ENCODE measurements at regions not wholly inside any gene's neighbourhood (a gene's known extent, or its start where the extent isn't known, plus 50 kb on each side); places are given as distances from the start of the nearest gene placed in this dataset.

DNA sequence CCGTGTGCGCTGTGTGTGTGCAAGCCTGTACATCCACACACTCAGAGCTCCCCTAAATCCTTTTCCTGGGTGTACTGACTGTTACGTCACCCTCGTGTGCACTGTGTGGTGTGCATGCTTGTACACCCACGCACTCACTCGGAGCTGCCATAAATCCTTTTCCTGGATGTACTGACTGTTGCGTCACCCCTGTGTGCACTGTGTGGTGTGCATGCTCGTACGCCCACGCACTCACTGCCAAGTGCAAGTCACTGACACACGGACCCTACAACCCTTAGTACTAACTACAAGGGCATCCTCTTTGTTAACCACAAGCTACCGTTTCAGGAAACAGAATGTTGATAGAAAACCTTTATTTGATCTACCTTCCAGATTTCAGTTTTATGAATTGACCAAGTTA is 983.4 kb downstream of the EFNB2 start:
- Histone ChIP-seq H3K79me2 (ENCODE audit: control insufficient read depth, insufficient read depth, low read length) (no peaks in the 10 kb centered on the region), H3K36me3 (ENCODE audit: control insufficient read depth, insufficient read depth, low read length) (no peaks in the 10 kb centered on the region), H3K4me1 (ENCODE audit: control insufficient read depth, extremely low read depth, insufficient read depth, low read length) (no peaks in the 10 kb centered on the region), H2AFZ (ENCODE audit: low read length) (no peak overlapping the region), H4K20me1 (ENCODE audit: control insufficient read depth, extremely low read depth, insufficient read depth, low read length) (no peaks in the 10 kb centered on the region), H3K9me3 (ENCODE audit: control insufficient read depth, insufficient read depth, low read depth, low read length) (no peaks in the 10 kb centered on the region), H3K27ac (ENCODE audit: insufficient read depth, low read length) (no peak overlapping the region), H3K4me3 (replicated peaks in 1 of 4; ENCODE audit: control extremely low read depth in 1 of 4, insufficient read depth in 1 of 4, low read depth in 3 of 4, low read length in 4 of 4) (no peak overlapping the region), H3K9ac (ENCODE audit: insufficient read depth, low read length) (no peak overlapping the region), H3K27me3 (ENCODE audit: control insufficient read depth, insufficient read depth, low read length) (no peaks in the 10 kb centered on the region), H3K4me2 (ENCODE audit: extremely low read depth, insufficient read depth, low read length) (no peak overlapping the region)
- DNase-seq (ENCODE audit: low read depth in 2 of 2) = peak in 1 of 2 donors; percentile 3
- no peak for TF ChIP-seq EZH2 (IDR thresholded peaks at IDR 0.05; ENCODE audit: low read length, missing control alignments)
- TF ChIP-seq, protein P1, sequence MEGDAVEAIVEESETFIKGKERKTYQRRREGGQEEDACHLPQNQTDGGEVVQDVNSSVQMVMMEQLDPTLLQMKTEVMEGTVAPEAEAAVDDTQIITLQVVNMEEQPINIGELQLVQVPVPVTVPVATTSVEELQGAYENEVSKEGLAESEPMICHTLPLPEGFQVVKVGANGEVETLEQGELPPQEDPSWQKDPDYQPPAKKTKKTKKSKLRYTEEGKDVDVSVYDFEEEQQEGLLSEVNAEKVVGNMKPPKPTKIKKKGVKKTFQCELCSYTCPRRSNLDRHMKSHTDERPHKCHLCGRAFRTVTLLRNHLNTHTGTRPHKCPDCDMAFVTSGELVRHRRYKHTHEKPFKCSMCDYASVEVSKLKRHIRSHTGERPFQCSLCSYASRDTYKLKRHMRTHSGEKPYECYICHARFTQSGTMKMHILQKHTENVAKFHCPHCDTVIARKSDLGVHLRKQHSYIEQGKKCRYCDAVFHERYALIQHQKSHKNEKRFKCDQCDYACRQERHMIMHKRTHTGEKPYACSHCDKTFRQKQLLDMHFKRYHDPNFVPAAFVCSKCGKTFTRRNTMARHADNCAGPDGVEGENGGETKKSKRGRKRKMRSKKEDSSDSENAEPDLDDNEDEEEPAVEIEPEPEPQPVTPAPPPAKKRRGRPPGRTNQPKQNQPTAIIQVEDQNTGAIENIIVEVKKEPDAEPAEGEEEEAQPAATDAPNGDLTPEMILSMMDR (conservative IDR thresholded peaks at IDR 0.05 in 1 of 2, IDR thresholded peaks at IDR 0.05 in 1 of 2; ENCODE audit: low read depth in 1 of 2, low read length in 2 of 2) = no peak

DNA sequence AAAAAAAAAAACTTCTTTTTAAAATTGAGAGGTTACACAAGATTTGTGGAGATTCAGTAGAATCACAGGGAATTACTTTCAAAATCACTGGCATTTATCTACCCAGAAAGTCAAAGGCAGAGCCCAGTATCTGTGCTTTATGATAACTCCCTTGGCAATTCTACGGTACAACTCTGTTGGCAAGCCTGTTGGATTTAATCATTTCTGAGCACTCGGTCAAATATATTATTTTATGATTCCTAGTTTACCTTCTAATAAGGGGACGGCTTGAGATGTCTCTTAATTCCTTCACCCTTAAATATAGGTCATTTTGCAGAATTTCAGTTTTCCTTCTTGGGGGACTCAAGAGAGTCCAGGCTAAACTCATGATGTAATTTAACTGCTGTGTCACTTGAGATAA is 987.6 kb downstream of the EFNB2 start:
- Histone ChIP-seq H3K9ac (ENCODE audit: insufficient read depth, low read length) (no peak overlapping the region), H3K27me3 (ENCODE audit: control insufficient read depth, insufficient read depth, low read length) (no peaks in the 10 kb centered on the region), H3K4me2 (ENCODE audit: extremely low read depth, insufficient read depth, low read length) (no peak overlapping the region), H2AFZ (ENCODE audit: low read length) (no peak overlapping the region), H3K4me1 (ENCODE audit: control insufficient read depth, extremely low read depth, insufficient read depth, low read length) (no peaks in the 10 kb centered on the region), H3K4me3 (replicated peaks in 1 of 4; ENCODE audit: control extremely low read depth in 1 of 4, insufficient read depth in 1 of 4, low read depth in 3 of 4, low read length in 4 of 4) (no peak overlapping the region), H3K79me2 (ENCODE audit: control insufficient read depth, insufficient read depth, low read length) (no peaks in the 10 kb centered on the region), H3K36me3 (ENCODE audit: control insufficient read depth, insufficient read depth, low read length) (no peaks in the 10 kb centered on the region), H4K20me1 (ENCODE audit: control insufficient read depth, extremely low read depth, insufficient read depth, low read length) (no peaks in the 10 kb centered on the region), H3K9me3 (ENCODE audit: control insufficient read depth, insufficient read depth, low read depth, low read length) (no peaks in the 10 kb centered on the region), H3K27ac (ENCODE audit: insufficient read depth, low read length) (no peak overlapping the region)
- no peak for TF ChIP-seq EZH2 (IDR thresholded peaks at IDR 0.05; ENCODE audit: low read length, missing control alignments)
- TF ChIP-seq, protein P1 (conservative IDR thresholded peaks at IDR 0.05 in 1 of 2, IDR thresholded peaks at IDR 0.05 in 1 of 2; ENCODE audit: low read depth in 1 of 2, low read length in 2 of 2) = no peak
- DNase-seq (ENCODE audit: low read depth in 2 of 2) = no peak

DNA sequence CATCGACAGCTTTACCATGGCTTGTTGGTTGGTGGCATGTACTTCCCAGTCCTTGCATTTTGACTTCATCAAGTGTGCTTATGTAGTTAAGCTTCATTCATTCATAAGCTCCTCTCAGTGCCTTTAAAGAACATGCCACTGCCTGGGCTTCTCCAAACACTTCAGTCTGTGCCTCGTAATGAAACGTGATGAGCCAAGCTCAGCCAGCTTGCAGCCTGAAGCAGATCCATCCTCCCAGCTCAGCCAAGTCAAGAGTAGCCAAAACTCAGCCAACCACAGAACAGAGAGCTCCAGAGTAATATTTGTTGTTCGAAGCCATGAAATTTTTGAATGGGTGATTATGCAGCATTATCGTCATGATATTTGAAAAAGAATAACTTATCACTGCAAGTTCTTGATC is 989.7 kb downstream of the EFNB2 start:
- no peaks in the 10 kb centered on the region for H3K27me3 ChIP-seq (ENCODE audit: control insufficient read depth, insufficient read depth, low read length)
- H4K20me1 ChIP-seq (ENCODE audit: control insufficient read depth, extremely low read depth, insufficient read depth, low read length) = no peaks in the 10 kb centered on the region
- H3K27ac ChIP-seq (ENCODE audit: insufficient read depth, low read length) = no peak overlapping the region
- H3K79me2 ChIP-seq (ENCODE audit: control insufficient read depth, insufficient read depth, low read length) = no peaks in the 10 kb centered on the region
- H2AFZ ChIP-seq (ENCODE audit: low read length) = no peak overlapping the region
- no peaks in the 10 kb centered on the region for H3K9me3 ChIP-seq (ENCODE audit: control insufficient read depth, insufficient read depth, low read depth, low read length)
- DNase-seq (ENCODE audit: low read depth in 2 of 2) = no peak
- H3K4me3 ChIP-seq (replicated peaks in 1 of 4; ENCODE audit: control extremely low read depth in 1 of 4, insufficient read depth in 1 of 4, low read depth in 3 of 4, low read length in 4 of 4) = no peak overlapping the region
- no peak overlapping the region for H3K9ac ChIP-seq (ENCODE audit: insufficient read depth, low read length)
- no peaks in the 10 kb centered on the region for H3K36me3 ChIP-seq (ENCODE audit: control insufficient read depth, insufficient read depth, low read length)
- no peak overlapping the region for H3K4me2 ChIP-seq (ENCODE audit: extremely low read depth, insufficient read depth, low read length)
- TF ChIP-seq, protein P1 (conservative IDR thresholded peaks at IDR 0.05 in 1 of 2, IDR thresholded peaks at IDR 0.05 in 1 of 2; ENCODE audit: low read depth in 1 of 2, low read length in 2 of 2) = no peak
- no peak for TF ChIP-seq EZH2 (IDR thresholded peaks at IDR 0.05; ENCODE audit: low read length, missing control alignments)
- H3K4me1 ChIP-seq (ENCODE audit: control insufficient read depth, extremely low read depth, insufficient read depth, low read length) = no peaks in the 10 kb centered on the region
